NCI-H1105 treated with DMSO at 0.1 percent for 48 hours (cell line): ENCODE measurements at regions not wholly inside any gene's neighbourhood (a gene's known extent, or its start where the extent isn't known, plus 50 kb on each side); places are given as distances from the start of the nearest gene placed in this dataset.

ENCODE experiments used
- DNase-seq: peaks from one replicate; lab custom pipeline; 2025; lab: John Stamatoyannopoulos, UW

- no peak for DNase-seq
These were observed 297.7 kb upstream of the CLNK start for GRCh38 chr4:10982305-10982704.

- no peak for DNase-seq
These were observed 297.0 kb upstream of the CLNK start for GRCh38 chr4:10981576-10981975.

GRCh38 chr4:10981096-10981495 is 296.5 kb upstream of the CLNK start:
- DNase-seq = no peak

GRCh38 chr4:10979032-10979431 is 294.5 kb upstream of the CLNK start:
- DNase-seq = no peak

- DNase-seq = no peak
These were observed 293.0 kb upstream of the CLNK start for GRCh38 chr4:10977534-10977933.

GRCh38 chr4:10974371-10974770 is 289.8 kb upstream of the CLNK start:
- no peak for DNase-seq

GRCh38 chr4:10973686-10974085 is 289.1 kb upstream of the CLNK start:
- no peak for DNase-seq

- DNase-seq = no peak
These were observed 287.3 kb upstream of the CLNK start for GRCh38 chr4:10971800-10972401.

- DNase-seq = no peak
These were observed 280.6 kb upstream of the CLNK start for GRCh38 chr4:10965196-10965595.

GRCh38 chr4:10963958-10964703 is 279.6 kb upstream of the CLNK start:
- no peak for DNase-seq

- no peak for DNase-seq
These were observed 278.7 kb upstream of the CLNK start for GRCh38 chr4:10963241-10963640.

- no peak for DNase-seq
These were observed 277.7 kb upstream of the CLNK start for GRCh38 chr4:10962246-10962645.

GRCh38 chr4:10960389-10960788 is 275.8 kb upstream of the CLNK start:
- no peak for DNase-seq

- no peak for DNase-seq
These were observed 275.0 kb upstream of the CLNK start for GRCh38 chr4:10959586-10959985.

- DNase-seq = no peak
These were observed 273.8 kb upstream of the CLNK start for GRCh38 chr4:10958226-10958856.

- no peak for DNase-seq
These were observed 266.7 kb upstream of the CLNK start for GRCh38 chr4:10951306-10951705.

- DNase-seq = no peak
These were observed 264.6 kb upstream of the CLNK start for GRCh38 chr4:10949039-10949733.

GRCh38 chr4:10947898-10948297 is 263.3 kb upstream of the CLNK start:
- no peak for DNase-seq

GRCh38 chr4:10944321-10944720 is 259.8 kb upstream of the CLNK start:
- no peak for DNase-seq

GRCh38 chr4:10942156-10942555 is 257.6 kb upstream of the CLNK start:
- no peak for DNase-seq

GRCh38 chr4:10929818-10930217 is 245.2 kb upstream of the CLNK start:
- DNase-seq = no peak

GRCh38 chr4:10925996-10926395 is 241.4 kb upstream of the CLNK start:
- DNase-seq = no peak

GRCh38 chr4:10924274-10924673 is 239.7 kb upstream of the CLNK start:
- no peak for DNase-seq
